H1 (cell line): ENCODE measurements at regions not wholly inside any gene's neighbourhood (a gene's known extent, or its start where the extent isn't known, plus 50 kb on each side); places are given as distances from the start of the nearest gene placed in this dataset.

Experiments used
- ATF3 ChIP-seq: IDR thresholded peaks from 2 replicates; pipeline ENCODE4 v1.6.1; 2011; ENCODE audit warnings: low read depth, mild to moderate bottlenecking, low read length; ENCODE audit not compliant: insufficient read depth
- BCL11A ChIP-seq, 2 experiments: IDR thresholded peaks; one replicate each; pipeline ENCODE4 v1.6.1; 2011; ENCODE audit warnings: low read depth in 2 of 2, low read length in 2 of 2, mild to moderate bottlenecking in 2 of 2
- CHD7 ChIP-seq: fragments of 300-600 bp; sonication (generic); IDR thresholded peaks from 2 replicates; pipeline ENCODE4 v1.7.1; 2012; ENCODE audit warnings: low read length, moderate library complexity, mild to moderate bottlenecking, inconsistent platforms; ENCODE audit not compliant: insufficient replicate concordance
- EP300 ChIP-seq, 2 experiments: IDR thresholded peaks; 1 replicate in 1 of 2; 2 replicates in 1 of 2; pipeline ENCODE4 v1.6.1; 2011 to 2012; ENCODE audit warnings: low read depth in 2 of 2, low read length in 2 of 2, mild to moderate bottlenecking in 2 of 2, borderline replicate concordance in 1 of 2, inconsistent platforms in 1 of 2, moderate library complexity in 1 of 2
- GABPA ChIP-seq: IDR thresholded peaks from 2 replicates; pipeline ENCODE4 v1.6.1; 2011; ENCODE audit warnings: mild to moderate bottlenecking, low read length, moderate library complexity, borderline replicate concordance; ENCODE audit not compliant: insufficient read depth
- SP1 ChIP-seq: IDR thresholded peaks from 2 replicates; pipeline ENCODE4 v1.6.1; 2011; ENCODE audit warnings: low read depth, low read length

GRCh38 chr3:82595530-82595929 lies 834.1 kb upstream of the GBE1 start (continued):
- no peak for TF ChIP-seq CHD7
- no peak for TF ChIP-seq ATF3
- TF ChIP-seq BCL11A (IDR thresholded peaks at IDR 0.05; ENCODE audit: low read depth in 2 of 2, low read length in 2 of 2) = no peak
- no peak for TF ChIP-seq GABPA
- TF ChIP-seq SP1 = no peak
- no peak for TF ChIP-seq EP300 (IDR thresholded peaks at IDR 0.05; ENCODE audit: borderline replicate concordance in 1 of 2, low read depth in 2 of 2, low read length in 2 of 2)
